ENCODE measurements at regions not wholly inside any gene's neighbourhood (a gene's known extent, or its start where the extent isn't known, plus 50 kb on each side); places are given as distances from the start of the nearest gene placed in this dataset.
"Not testable (repeated sequence)": the region's sequence is repeated elsewhere in the genome, so short reads cannot be mapped to it uniquely, and the experiment has no call there.

- DNase-seq = no peak
Observed at GRCh38 chr1:201729973-201730608, 98.9 kb upstream of the IPO9 start.

- DNase-seq = no peak
Observed at GRCh38 chr1:201730611-201731010, 98.3 kb upstream of the IPO9 start.

- DNase-seq = no peak
Observed at GRCh38 chr1:201731142-201731541, 97.8 kb upstream of the IPO9 start.

- DNase-seq = no peak
Observed at GRCh38 chr1:201731592-201731991, 97.4 kb upstream of the IPO9 start.

- no peak for DNase-seq
Observed at GRCh38 chr1:201732351-201732750, 96.6 kb upstream of the IPO9 start.

- DNase-seq = not testable (repeated sequence)
Observed at GRCh38 chr1:201734221-201734620, 94.7 kb upstream of the IPO9 start.

- no peak for DNase-seq
Observed at GRCh38 chr1:201734786-201735185, 94.2 kb upstream of the IPO9 start.

GRCh38 chr1:201736707-201737320, 92.1 kb upstream of the IPO9 start:
- DNase-seq = peak; percentile 52 to 60

- DNase-seq = no peak
Observed at GRCh38 chr1:201737352-201738060, 91.5 kb upstream of the IPO9 start.

- DNase-seq = peak in 1 of 2 experiments; percentile 49
Observed at GRCh38 chr1:201739080-201739479, 89.9 kb upstream of the IPO9 start.

GRCh38 chr1:201739492-201740085, 89.4 kb upstream of the IPO9 start:
- DNase-seq = peak; percentile 76 to 91

- peak in 1 of 2 experiments; percentile 54 for DNase-seq
Observed at GRCh38 chr1:201740086-201740541, 88.8 kb upstream of the IPO9 start.

GRCh38 chr1:201740670-201741111, 88.3 kb upstream of the IPO9 start:
- no peak for DNase-seq

- no peak for DNase-seq
Observed at GRCh38 chr1:201741763-201742342, 87.1 kb upstream of the IPO9 start.

GRCh38 chr1:201742476-201742875, 86.5 kb upstream of the IPO9 start:
- DNase-seq = no peak

GRCh38 chr1:201742955-201743805, 85.8 kb upstream of the IPO9 start:
- DNase-seq = no peak

- no peak for DNase-seq
Observed at GRCh38 chr1:201745023-201745422, 83.9 kb upstream of the IPO9 start.

- no peak for DNase-seq
Observed at GRCh38 chr1:201746156-201746555, 82.8 kb upstream of the IPO9 start.

GRCh38 chr1:201747261-201747660, 81.7 kb upstream of the IPO9 start:
- no peak for DNase-seq

GRCh38 chr1:201748335-201748734, 80.6 kb upstream of the IPO9 start:
- no peak for DNase-seq

- DNase-seq = no peak
Observed at GRCh38 chr1:201749059-201749690, 79.8 kb upstream of the IPO9 start.

GRCh38 chr1:201750120-201750519, 78.8 kb upstream of the IPO9 start:
- no peak for DNase-seq
